Thyroid gland (tissue), 4 donors: ENCODE measurements at regions not wholly inside any gene's neighbourhood (a gene's known extent, or its start where the extent isn't known, plus 50 kb on each side); places are given as distances from the start of the nearest gene placed in this dataset.

Experiments
- DNase-seq, 2 donors: peaks; one replicate each; pipeline ENCODE4 v3.0.0-alpha.2; 2019
- H3K27ac ChIP-seq, 3 donors: fragments of 200-600 bp; sonication (generic); 1 replicate in 2 of 3; 2 replicates in 1 of 3; pipeline ENCODE4 v1.5.1; 2016 to 2019; ENCODE audit warnings: mild to moderate bottlenecking in 1 of 3, moderate library complexity in 1 of 3
- H3K27me3 ChIP-seq: fragments of 200-600 bp; sonication (generic); one replicate; pipeline ENCODE4 v1.5.1; 2019
- H3K36me3 ChIP-seq, 2 donors: fragments of 200-600 bp; sonication (generic); one replicate each; pipeline ENCODE4 v1.5.1; 2016 to 2019
- H3K4me1 ChIP-seq, 2 donors: fragments of 200-600 bp; sonication (generic); one replicate each; pipeline ENCODE4 v1.5.1; 2017 to 2019
- H3K4me3 ChIP-seq, 3 donors: fragments of 200-600 bp; sonication (generic); replicated peaks in 1 of 3; 1 replicate in 2 of 3; 2 replicates in 1 of 3; pipeline ENCODE4 v1.5.1; 2016; ENCODE audit warnings: mild to moderate bottlenecking in 1 of 3
- H3K9me3 ChIP-seq: fragments of 200-600 bp; sonication (generic); one replicate; pipeline ENCODE4 v1.5.1; 2017
- POLR2A ChIP-seq, 2 donors: fragments of 450-650 bp; IDR thresholded peaks; one replicate each; pipeline ENCODE4 v1.6.1; 2017; ENCODE audit warnings: antibody characterized with exemption in 2 of 2, mild to moderate bottlenecking in 2 of 2, moderate library complexity in 1 of 2
- WGBS, 2 donors: methylation state at CpG; one replicate each; pipeline ENCODE4 v1.1.5; 2017; 5-methylcytosine and 5-hydroxymethylcytosine counted together
- intact Hi-C: fragments of 100-400 bp; cut with DNase I; formaldehyde crosslinking; loops from one replicate; pipeline ENCODE4 v1.15.1; 2023
- TF ChIP-seq, protein P1 (sequence below), 6 experiments: fragments of 200-600 bp in 3 of 6; fragments of 450-650 bp in 3 of 6; sonication (generic) in 3 of 6; IDR thresholded peaks; one replicate each; pipeline ENCODE4 v1.5.1; 2016 to 2019; ENCODE audit warnings: antibody characterized with exemption in 6 of 6, mild to moderate bottlenecking in 2 of 6, inconsistent platforms in 1 of 6, moderate library complexity in 1 of 6

GRCh38 chr5:30866142-30866541 lies 327.3 kb upstream of the CDH6 start:
- intact Hi-C loops: no loop called here
- 87% methylated on average over 8 of the region's 8 CpGs for WGBS, 2 donors
- Histone ChIP-seq H3K36me3 (no peaks in the 10 kb centered on the region), H3K4me1 (no peaks in the 10 kb centered on the region), H3K4me3 (no peak overlapping the region), H3K27me3 (no peaks in the 10 kb centered on the region), H3K9me3 (no peaks in the 10 kb centered on the region), H3K27ac (no peak overlapping the region)
- no peak for TF ChIP-seq POLR2A (IDR thresholded peaks at IDR 0.05)
- TF ChIP-seq, protein P1, sequence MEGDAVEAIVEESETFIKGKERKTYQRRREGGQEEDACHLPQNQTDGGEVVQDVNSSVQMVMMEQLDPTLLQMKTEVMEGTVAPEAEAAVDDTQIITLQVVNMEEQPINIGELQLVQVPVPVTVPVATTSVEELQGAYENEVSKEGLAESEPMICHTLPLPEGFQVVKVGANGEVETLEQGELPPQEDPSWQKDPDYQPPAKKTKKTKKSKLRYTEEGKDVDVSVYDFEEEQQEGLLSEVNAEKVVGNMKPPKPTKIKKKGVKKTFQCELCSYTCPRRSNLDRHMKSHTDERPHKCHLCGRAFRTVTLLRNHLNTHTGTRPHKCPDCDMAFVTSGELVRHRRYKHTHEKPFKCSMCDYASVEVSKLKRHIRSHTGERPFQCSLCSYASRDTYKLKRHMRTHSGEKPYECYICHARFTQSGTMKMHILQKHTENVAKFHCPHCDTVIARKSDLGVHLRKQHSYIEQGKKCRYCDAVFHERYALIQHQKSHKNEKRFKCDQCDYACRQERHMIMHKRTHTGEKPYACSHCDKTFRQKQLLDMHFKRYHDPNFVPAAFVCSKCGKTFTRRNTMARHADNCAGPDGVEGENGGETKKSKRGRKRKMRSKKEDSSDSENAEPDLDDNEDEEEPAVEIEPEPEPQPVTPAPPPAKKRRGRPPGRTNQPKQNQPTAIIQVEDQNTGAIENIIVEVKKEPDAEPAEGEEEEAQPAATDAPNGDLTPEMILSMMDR (IDR thresholded peaks at IDR 0.05): no peak
- no peak for DNase-seq

DNA sequence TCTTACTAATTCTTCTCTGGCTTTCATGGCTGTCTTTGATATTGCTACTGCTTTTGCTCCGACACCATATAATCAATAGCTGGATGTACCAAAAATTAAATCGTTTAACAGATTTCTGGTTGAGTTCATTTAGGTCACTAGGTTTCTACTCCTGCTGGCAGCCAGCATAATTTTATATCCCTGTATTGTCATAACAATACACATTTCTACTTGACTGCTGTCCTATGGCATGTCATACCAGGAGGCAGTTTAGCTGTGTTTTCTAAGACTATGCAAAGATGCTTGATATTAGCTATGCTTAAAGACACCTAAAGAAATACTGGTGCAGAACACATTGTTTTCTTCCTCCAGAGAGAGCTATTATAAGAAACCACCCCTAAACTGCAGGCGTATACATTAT lies 337.2 kb upstream of the CDH6 start:
- Histone ChIP-seq H3K27ac (no peak overlapping the region), H3K36me3 (no peaks in the 10 kb centered on the region), H3K9me3 (no peaks in the 10 kb centered on the region), H3K27me3 (no peaks in the 10 kb centered on the region), H3K4me3 (no peak overlapping the region), H3K4me1 (no peaks in the 10 kb centered on the region)
- intact Hi-C loops: no loop called here
- 94 to 96% methylated on average over 3 of the region's 3 CpGs for WGBS, 2 donors
- no peak for DNase-seq
- TF ChIP-seq POLR2A (IDR thresholded peaks at IDR 0.05): no peak

GRCh38 chr5:30853158-30853557 lies 340.3 kb upstream of the CDH6 start:
- intact Hi-C loops: no loop called here
- Histone ChIP-seq H3K9me3 (no peaks in the 10 kb centered on the region), H3K36me3 (no peaks in the 10 kb centered on the region), H3K4me3 (no peak overlapping the region), H3K27ac (no peak overlapping the region), H3K4me1 (no peaks in the 10 kb centered on the region), H3K27me3 (no peaks in the 10 kb centered on the region)
- no peak for DNase-seq
- TF ChIP-seq, protein P1 (IDR thresholded peaks at IDR 0.05): no peak
- no peak for TF ChIP-seq POLR2A (IDR thresholded peaks at IDR 0.05)

DNA sequence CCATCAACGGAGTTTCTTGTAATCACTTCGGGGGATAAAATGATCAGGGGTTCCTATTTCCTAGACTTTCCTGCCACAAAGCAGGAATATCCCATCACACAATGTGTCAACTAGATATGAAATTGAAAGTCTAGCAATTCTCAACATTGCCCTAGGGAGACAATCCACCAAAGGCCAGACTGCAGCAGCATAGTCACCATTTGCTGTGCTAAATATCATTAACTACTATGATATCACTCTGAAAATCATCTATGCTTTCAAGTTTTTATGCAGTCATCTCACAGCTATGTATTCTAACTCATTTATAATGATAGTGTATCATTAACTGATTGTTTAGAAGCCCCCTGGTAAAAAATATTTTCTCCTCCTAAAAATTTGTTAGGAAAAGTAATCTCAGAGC lies 342.6 kb upstream of the CDH6 start:
- Histone ChIP-seq H3K4me1 (no peaks in the 10 kb centered on the region), H3K27me3 (no peaks in the 10 kb centered on the region), H3K9me3 (no peaks in the 10 kb centered on the region), H3K36me3 (no peaks in the 10 kb centered on the region), H3K4me3 (no peak overlapping the region), H3K27ac (no peak overlapping the region)
- no peak for DNase-seq
- 93 to 97% methylated on average over 2 of the region's 2 CpGs for WGBS, 2 donors
- intact Hi-C loops: no loop called here
- TF ChIP-seq, protein P1 (IDR thresholded peaks at IDR 0.05): no peak

DNA sequence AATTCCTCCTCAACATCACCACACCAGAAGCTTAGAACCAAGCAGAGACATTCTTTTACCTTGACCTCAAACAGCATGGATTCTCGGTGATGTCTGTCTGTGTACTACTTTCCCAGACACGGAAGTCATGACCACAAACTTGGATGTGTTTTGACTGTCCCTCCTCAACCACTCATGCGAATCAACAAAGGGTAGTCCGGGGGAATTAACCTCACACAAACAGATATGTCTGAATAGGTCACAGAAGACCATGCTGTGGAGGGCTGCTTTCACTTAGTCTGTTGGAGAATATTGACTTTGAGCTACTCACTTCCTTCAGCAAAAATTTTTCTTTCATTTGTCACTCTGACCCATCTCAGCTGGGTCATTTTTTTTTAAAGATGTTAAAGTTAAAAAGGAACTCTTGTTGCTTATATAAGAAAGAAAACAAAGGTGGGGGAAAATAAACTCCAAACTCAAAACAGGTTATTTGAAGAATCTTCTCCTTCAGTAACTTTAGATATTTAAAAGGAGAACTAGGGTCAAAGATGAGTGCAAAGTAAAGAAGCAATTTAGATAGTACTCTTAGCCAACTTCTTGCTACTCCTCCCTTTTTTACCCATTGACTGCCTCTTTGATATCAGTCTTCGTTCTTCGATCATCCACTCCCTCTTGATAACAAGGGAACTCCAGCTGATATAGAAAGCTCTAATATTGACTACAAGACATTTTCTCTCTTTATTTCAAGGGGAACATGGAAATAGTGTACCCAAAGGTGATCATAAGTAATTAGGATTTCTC lies 343.4 kb upstream of the CDH6 start:
- no peaks in the 10 kb centered on the region for H3K27me3 ChIP-seq
- no peaks in the 10 kb centered on the region for H3K4me1 ChIP-seq
- no peaks in the 10 kb centered on the region for H3K36me3 ChIP-seq
- no peak for TF ChIP-seq POLR2A (IDR thresholded peaks at IDR 0.05)
- TF ChIP-seq, protein P1 (IDR thresholded peaks at IDR 0.05): no peak
- H3K27ac ChIP-seq: no peak overlapping the region
- WGBS, 2 donors: 38 to 40% methylated on average over 6 of the region's 6 CpGs
- H3K9me3 ChIP-seq: no peaks in the 10 kb centered on the region
- intact Hi-C loops: no loop called here
- DNase-seq: no peak
- H3K4me3 ChIP-seq: no peak overlapping the region
